Renal pelvis (tissue), 1 donor: ENCODE measurements at regions not wholly inside any gene's neighbourhood (a gene's known extent, or its start where the extent isn't known, plus 50 kb on each side); places are given as distances from the start of the nearest gene placed in this dataset.

Source experiments
- DNase-seq: peaks from one replicate; pipeline ENCODE4 v3.0.0-alpha.2; 2013

GRCh38 chr20:16946097-16946496 lies 197.9 kb downstream of the OTOR start:
- no peak for DNase-seq

DNA sequence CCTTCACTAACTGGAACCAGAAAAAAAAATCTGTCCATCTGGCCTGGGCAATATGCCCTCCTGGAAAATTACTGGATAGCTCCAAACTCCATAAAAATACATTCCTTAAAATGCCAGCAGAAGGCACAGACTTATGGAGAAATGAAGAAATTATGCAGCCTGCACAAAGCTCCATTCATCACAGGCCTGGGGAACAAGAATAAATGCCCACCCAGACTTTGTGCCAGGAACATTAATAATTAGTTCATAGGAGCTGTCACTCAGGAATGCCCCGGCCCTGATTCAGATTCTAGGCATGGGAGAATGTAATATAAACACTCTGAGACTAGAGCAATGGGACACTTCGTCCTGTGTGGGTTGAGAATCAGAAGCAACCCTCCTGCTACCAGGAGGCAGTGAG lies 199.3 kb downstream of the OTOR start:
- no peak for DNase-seq

DNA sequence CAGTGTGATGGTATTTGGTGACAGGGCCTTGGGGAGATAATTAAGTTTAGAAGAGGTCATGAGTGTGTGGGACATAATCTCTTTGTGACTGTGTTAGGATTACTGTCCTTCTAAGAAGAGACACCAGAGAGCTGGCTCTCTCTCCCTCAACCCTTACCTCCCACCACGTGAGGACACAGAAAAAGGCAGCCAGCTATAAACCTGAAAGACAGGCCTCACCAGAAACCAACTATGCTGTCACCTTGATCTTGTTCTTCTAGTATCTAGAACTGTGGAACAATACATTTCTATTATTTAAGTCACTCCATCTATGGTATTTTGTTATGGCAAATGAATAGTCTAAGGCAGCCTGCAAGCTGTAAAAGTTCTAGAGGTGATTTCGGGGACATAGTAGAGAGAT lies 203.7 kb downstream of the OTOR start:
- DNase-seq, result no peak

DNA sequence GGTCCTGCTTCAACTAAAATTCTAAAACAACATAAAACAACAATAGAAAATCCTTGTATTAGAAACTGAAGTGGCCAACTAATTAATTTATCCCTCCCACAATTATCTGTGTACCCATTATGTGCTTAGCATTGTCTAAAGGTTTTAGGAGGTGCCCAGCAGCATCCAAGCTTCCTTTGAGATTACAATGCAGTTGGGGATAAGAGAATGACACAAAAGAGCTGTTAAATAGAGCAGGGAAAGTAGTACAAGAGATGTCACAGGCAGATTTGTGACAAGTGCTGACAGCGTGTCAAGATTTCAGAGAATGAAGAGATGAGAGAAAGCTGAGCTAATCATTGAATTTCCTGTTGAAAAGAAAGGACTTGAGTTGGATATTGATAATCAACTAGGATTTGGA lies 204.8 kb downstream of the OTOR start:
- DNase-seq, result no peak

GRCh38 chr20:16953858-16954257 lies 205.7 kb downstream of the OTOR start:
- no peak for DNase-seq

DNA sequence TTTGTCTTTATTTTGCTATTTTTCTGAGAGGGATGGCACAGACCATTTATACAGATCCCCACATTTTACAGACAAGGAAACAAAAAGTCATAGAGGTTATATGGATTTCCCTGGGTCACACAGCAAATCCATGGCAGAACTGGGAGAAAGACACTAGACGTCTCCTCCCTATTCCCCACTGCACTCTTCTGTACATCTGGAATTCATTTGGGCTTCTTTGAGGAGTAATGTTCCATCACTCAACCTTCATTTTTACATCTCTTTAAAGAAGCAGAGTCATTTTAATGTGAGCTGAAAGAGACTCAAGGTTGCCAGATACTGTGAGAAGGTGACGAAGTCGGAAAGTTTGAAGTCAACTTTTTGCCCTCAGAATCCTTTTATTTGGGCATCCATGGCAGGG lies 207.3 kb downstream of the OTOR start:
- DNase-seq, result no peak

DNA sequence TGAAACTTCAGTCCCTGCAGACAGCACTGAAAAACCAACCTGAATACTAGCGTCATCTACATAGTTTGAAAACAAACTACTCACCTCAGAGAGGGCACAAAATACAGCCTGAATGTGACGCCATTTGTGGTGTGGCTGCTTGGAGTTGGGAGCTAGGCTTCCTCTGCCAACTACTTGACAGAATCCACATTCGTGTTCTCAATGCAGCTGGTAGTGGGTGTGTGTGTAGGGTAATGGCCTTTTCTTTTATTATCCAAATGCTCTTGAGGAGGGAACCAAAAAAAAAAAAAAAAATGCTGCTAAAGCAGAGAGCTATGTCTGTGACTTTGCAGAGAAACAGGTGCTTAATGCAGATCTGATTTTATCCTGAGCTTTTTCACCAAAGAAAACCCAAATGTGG lies 207.8 kb downstream of the OTOR start:
- no peak for DNase-seq

DNA sequence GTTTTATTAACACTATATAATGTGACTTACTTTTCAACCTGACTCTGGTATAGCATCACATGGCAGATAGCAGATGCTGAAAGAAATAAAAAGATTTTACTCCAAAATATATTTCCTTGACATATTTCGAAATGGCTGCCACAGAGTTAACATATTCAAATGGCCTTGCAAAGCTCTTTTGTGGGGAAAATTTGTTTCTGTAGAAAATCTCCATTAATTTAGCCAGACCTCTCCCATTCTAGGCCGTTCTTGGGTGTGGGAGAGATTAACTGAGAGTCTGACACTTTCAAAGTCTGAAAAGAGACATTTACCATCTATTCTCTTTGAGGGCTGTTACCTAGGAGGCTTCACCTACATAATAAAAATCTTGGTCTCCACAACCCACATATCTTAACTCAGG lies 217.2 kb downstream of the OTOR start:
- no peak for DNase-seq

GRCh38 chr20:16966276-16966880 lies 218.2 kb downstream of the OTOR start:
- peak; percentile 4 for DNase-seq

GRCh38 chr20:16968099-16968498 lies 219.9 kb downstream of the OTOR start:
- DNase-seq, result no peak

DNA sequence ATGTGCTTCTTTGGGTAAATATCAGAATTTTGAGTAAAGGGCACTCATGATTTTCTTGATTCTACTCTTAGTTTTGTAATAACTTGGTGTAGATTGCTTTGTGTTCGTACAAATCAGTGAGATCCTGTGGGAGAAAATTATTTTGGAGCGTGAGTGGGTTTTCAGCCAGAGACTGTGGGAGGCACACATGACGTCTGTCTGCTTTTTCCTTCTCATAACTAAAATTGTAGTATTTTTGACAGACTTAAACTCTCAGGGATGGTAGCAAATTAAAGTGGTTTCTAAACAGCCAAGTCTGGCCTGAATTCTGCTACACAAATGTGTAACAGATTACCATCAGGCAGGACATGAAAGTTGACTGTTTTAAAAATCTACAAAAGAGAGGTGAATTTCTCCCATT lies 222.6 kb downstream of the OTOR start:
- DNase-seq, result no peak

DNA sequence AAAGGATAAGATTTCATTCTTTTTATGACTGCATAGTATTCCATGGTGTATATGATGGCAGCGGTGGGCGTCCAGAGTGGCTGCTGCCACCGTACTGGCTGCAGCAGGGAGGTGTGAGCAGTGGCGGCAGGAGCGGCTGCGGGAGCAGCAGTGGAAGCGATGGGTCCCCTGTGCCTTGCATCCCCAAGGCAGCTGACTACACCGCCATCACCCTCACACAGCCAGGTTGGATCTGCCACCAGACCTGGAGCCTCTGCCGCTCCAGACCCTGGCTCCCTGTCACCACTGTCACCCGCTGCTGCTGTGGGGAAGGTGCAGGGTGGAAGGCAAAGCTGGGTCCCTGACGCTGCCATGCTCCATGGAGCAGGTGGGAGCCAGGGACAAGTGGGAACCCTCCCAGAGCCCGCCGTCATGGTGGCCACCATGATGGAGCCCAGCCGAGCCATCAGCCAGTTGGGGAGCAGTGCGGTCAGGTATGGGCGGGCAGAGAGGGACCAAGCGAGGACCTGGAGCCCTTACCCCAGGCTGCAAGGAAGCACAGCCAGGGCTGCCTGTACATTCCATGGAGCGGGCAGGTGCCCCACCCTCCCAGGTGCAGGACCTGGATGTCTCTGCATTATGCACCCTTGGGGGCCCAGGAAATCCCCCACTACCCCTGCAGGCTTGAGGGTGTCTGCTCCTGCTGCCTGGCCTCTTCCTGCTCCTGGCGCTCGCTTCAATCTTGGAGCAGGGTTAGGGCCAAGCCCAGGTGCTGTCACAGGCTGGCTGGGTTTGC lies 226.1 kb downstream of the OTOR start:
- no peak for DNase-seq

DNA sequence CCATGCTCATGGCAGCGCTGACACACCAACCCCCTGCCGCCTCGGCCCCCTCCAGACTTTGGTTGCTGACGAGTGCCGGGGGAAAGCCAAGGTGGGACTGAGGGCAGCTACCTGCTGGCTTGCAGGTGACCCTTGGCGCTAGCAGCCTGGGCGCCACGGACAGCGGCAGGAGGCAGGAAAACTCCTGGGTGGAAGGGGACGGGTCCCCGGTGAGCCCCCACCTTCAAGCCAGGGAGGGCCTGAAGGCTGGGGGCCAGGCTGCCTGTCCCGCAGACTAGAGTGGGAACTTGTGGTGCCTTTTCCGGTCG lies 226.7 kb downstream of the OTOR start:
- no peak for DNase-seq

DNA sequence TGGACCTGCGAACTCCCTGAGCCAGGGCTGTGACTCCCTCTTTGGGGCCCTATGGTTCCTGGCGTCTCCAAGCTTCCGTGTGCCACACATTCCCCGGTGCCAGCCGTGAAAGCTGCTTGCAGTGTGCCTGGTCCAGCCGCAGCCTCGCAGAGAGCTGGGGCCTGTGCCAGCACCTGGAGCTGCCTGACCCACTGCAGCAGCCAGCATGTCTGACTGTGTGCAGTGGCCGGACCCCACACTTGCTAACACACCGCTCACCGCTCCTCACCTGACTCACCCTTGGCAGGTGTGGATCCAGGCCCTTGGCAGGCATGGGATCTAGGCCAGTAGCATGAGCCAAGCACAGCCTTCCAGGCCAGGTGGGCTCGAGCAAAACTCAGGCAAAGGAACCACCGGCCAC lies 227.5 kb downstream of the OTOR start:
- DNase-seq, result no peak

DNA sequence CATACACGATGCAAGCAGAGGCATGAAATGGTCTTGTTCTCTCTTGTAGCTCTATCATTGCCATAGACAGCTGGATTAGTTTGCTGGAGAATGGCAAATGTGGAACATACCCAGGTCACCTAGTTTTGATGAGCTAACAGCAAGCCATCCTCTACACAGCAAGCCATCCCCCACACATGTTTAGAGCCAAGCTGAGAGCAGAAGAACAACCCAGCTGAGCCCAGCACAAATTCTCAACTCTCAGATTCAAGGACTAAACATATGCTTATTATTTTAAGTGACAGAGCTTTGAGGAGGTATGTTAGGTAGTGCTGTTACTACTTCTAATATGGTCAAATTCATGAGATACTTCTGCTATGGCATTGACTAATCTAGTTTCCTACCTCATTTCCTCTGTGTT lies 230.3 kb downstream of the OTOR start:
- no peak for DNase-seq

DNA sequence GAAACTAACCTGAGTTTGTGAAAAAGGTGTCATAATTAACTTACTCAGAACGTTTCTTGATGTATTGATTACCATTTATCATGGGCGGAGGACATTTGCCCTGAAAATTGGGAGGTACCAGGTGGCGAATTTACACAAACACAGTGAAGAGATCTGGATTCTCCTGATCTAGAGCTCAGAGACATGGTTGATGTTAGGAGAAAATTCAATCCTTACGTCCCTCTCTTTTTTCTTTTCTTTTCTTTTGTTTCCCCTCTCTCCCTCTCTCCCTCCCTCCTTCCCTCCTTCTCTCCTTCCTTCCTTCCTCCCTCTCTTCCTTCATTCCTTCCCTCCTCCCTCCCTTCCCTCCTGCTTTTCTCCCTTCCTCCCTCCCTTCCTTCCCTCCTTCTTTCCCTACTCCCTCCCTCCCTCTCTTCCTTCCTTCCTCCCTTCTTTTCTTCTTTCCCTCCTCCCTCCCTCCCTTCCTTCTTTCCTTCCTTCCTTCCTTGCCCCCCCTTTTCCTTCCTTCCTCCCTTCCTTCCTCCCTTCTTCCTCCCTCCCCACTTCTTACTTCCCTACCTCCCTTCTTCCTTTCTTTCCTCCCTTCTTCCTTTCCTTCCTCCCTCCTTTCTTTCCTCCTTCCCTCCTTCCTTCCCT lies 234.1 kb downstream of the OTOR start:
- DNase-seq, result no peak

DNA sequence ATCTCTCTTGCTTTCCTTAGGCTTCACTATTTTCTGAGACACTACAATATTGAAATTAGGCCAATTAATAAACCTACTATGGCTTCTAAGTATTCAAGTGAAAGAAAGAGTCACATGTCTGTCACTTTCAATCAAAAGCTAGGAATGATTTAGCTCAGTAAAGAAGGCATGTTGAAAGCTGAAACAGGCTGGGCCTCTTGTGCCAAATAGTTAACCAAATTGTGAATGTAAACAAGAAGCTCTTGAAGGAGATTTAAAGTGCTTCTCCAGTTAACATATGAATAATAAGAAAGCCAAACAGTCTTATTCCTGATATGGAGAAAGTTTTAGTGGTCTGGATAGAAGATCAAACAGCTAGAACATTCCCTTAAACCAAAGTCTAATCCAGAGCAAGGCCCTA lies 236.3 kb downstream of the OTOR start:
- DNase-seq, result no peak

DNA sequence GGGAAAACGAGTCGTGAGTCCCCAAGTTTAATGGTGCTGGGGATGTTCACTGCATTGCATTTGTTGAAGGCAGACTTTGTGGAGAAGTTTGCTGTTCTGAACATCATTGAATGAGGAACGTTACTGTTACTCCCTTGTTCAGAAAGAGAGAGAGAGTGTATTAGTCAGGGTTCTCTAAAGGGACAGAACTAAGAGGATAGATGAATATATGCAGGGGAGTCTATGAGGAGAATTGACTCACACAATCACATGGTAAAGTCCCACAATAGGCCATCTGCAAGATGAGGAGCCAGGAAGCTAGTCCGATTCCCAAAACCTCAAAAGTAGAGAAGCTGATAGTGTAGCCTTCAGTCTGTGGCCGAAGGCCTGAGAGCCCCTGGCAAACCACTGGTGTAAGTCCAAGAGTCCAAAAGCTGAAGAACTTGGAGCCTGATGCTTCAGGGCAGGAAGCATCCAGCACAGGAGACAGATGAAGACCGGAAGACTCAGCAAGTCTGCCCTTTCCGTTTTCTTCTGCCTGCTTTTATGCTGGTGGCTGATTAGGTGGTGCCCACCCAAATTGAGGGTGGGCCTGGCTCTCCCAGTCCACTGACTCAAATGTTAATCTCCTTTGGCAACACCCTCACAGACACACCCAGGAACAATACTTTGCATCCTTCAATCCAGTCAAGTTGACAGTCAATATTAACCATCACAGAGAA lies 223.5 kb upstream of the PCSK2 start:
- DNase-seq, result no peak

GRCh38 chr20:17010181-17010580 lies 216.7 kb upstream of the PCSK2 start:
- no peak for DNase-seq

DNA sequence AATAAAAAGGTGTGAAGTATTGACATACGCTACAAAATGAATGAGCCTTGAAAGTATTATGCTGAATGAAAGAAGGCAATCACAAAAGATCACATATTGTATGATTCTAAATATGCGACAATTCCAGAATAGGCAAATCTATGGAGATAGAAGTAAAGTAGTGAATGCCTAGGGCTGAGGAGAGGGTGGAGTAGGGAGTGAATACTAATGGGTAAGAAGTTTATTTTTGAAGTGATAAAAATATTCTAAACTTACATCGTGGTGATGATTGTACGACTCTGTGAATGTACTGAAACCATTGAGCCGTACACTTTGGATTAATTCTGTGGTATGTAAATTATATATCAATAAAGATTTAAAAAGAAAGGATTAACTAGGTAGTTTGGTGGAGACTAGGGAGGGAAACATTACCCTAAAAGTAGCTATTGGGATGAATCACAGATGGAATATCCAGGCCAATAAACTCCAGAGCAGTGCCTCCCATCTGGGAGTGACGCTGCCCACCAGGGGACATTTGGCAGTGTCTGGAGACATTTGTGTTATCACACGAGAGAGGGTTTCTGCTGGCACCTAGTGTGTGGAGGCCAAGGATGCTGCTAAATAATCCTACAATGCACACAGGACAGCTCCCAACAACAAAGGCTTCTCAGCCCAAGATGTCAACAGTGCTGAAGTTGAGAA lies 214.2 kb upstream of the PCSK2 start:
- no peak for DNase-seq

GRCh38 chr20:17014217-17014616 lies 212.6 kb upstream of the PCSK2 start:
- DNase-seq, result no peak

- DNase-seq, result no peak
Observed at GRCh38 chr20:17014756-17015366, 212.0 kb upstream of the PCSK2 start.
